Heart right ventricle (tissue), 16 donors: ENCODE measurements at regions not wholly inside any gene's neighbourhood (a gene's known extent, or its start where the extent isn't known, plus 50 kb on each side); places are given as distances from the start of the nearest gene placed in this dataset.

Experiments
- ATAC-seq, 8 donors: fragments of 200-7000 bp; cut with Tn5 transposase; one replicate each; pipeline ENCODE4 v1.9.1; 2020; ENCODE audit warnings: mild to moderate bottlenecking in 8 of 8, moderate library complexity in 8 of 8, moderate number of reproducible peaks in 1 of 8
- DNase-seq, 2 donors: peaks; one replicate each; pipeline ENCODE4 v3.0.0-alpha.2; 2020
- H3K27ac ChIP-seq, 10 donors: fragments of 200-600 bp; sonication (generic) in 2 of 10; one replicate each; pipeline versions ENCODE4 v1.5.0 to v1.8.0; 2020 to 2022; ENCODE audit warnings: mild to moderate bottlenecking in 3 of 10
- H3K27me3 ChIP-seq, 7 donors: fragments of 200-600 bp; one replicate each; pipeline ENCODE4 v1.8.0; 2021 to 2022; ENCODE audit warnings: mild to moderate bottlenecking in 2 of 7
- H3K36me3 ChIP-seq, 9 donors: fragments of 200-600 bp; sonication (generic) in 1 of 9; one replicate each; pipeline versions ENCODE4 v1.5.0 to v1.8.0; 2020 to 2022; ENCODE audit warnings: mild to moderate bottlenecking in 2 of 9
- H3K4me1 ChIP-seq, 9 donors: fragments of 200-600 bp; sonication (generic) in 1 of 9; one replicate each; pipeline versions ENCODE4 v1.5.0 to v1.8.0; 2020 to 2022; ENCODE audit warnings: mild to moderate bottlenecking in 4 of 9
- H3K4me3 ChIP-seq, 10 donors: fragments of 200-600 bp; sonication (generic) in 2 of 10; one replicate each; pipeline versions ENCODE4 v1.5.0 to v1.8.0; 2020 to 2022; ENCODE audit warnings: mild to moderate bottlenecking in 7 of 10, moderate library complexity in 2 of 10
- H3K9me3 ChIP-seq, 11 donors: fragments of 200-600 bp in 10 of 11; sonication (generic) in 2 of 11; one replicate each; pipeline versions ENCODE4 v1.5.0 to v1.8.0; 2013 to 2022; ENCODE audit warnings: mild to moderate bottlenecking in 2 of 11, control low read depth in 1 of 11, moderate library complexity in 1 of 11
- CTCF ChIP-seq, 9 donors: fragments of 200-600 bp; sonication (generic) in 2 of 9; IDR thresholded peaks; one replicate each; pipeline versions ENCODE4 v1.5.0 to v1.8.0; 2021 to 2022; ENCODE audit warnings: antibody characterized with exemption in 9 of 9, mild to moderate bottlenecking in 5 of 9, moderate library complexity in 1 of 9
- WGBS, 2 donors: extraction: QIAGEN DNeasy Blood & Tissue Kit; methylation state at CpG; one replicate each; pipeline ENCODE4 v1.1.7; 2013; ENCODE audit warnings: inconsistent platforms in 1 of 2; 5-methylcytosine and 5-hydroxymethylcytosine counted together
- intact Hi-C, 10 donors: fragments of 100-400 bp; cut with DNase I; formaldehyde crosslinking; loops; one replicate each; pipeline versions ENCODE4 v1.11.1 to v1.14.2; 2022
- donor health status: Arrhythmogenic right ventricular cardiomyopathy.
- donor health status: ischemic (EF 13 %, LVEDD 7.1; RV severe dilation, severe dysfunction).
- donor health status: healthy with polysubstance abuse.
- donor health status: DM: no; HTN: yes; CAD: no.
- donor health status: DM: no; HTN: no; CAD: no.
- donor health status: ischemic (EF 25% LVEDD 6.9; RV normal size, moderate dysfunction).
- donor health status: ischemic (EF 25% LVEDD 5.7; RV mildly dilated, moderate dysfunction).
- donor health status: healthy.
- donor health status: DM: yes; HTN: yes; CAD: no.
- donor health status: Ischemic cardiomyopathy.
- donor health status: ischemic (EF 35%, LVEDD 5.7; RV mildly dilated, moderate dysfunction).
- donor health status: nonischemic (EF 11% LVEDD 7.7; RV severe dilation, severe dysfunction).
- donor health status: DM: yes; HTN: yes; CAD: no.
- donor health status: PGD.
- donor health status: ischemic (EF 29% LVEDD 5.4; RV normal size, mild dysfunction).
- donor health status: nonischemic (EF 23%, LVEDD 6.1; RV moderate dilation, normal function).

GRCh38 chr5:167769846-167770413, 521.5 kb upstream of the WWC1 start:
- WGBS, 2 donors = 79 to 87% methylated on average over 2 of the region's 2 CpGs
- Histone ChIP-seq H3K4me1 (no peaks in the 10 kb centered on the region), H3K27me3 (peaks cover 0 to 10% (median 6%) of the 10 kb centered on the region in 7 donors), H3K36me3 (no peaks in the 10 kb centered on the region), H3K9me3 (no peaks in the 10 kb centered on the region), H3K27ac (no peak overlapping the region), H3K4me3 (no peak overlapping the region)
- DNase-seq (no peak), ATAC-seq (no peak)
- TF ChIP-seq CTCF (IDR thresholded peaks at IDR 0.05) = no peak
- intact Hi-C loops = no loop called here

GRCh38 chr5:167770461-167770860, 521.0 kb upstream of the WWC1 start:
- DNase-seq (no peak), ATAC-seq (no peak)
- Histone ChIP-seq H3K9me3 (no peaks in the 10 kb centered on the region), H3K27me3 (peaks cover 0 to 10% (median under 1%) of the 10 kb centered on the region in 7 donors), H3K36me3 (no peaks in the 10 kb centered on the region), H3K4me3 (no peak overlapping the region), H3K27ac (no peak overlapping the region), H3K4me1 (no peaks in the 10 kb centered on the region)
- WGBS, 2 donors = 82 to 85% methylated on average over 5 of the region's 5 CpGs
- TF ChIP-seq CTCF (IDR thresholded peaks at IDR 0.05) = no peak
- intact Hi-C loops = no loop called here

GRCh38 chr5:167771571-167771970, 519.9 kb upstream of the WWC1 start:
- TF ChIP-seq CTCF (IDR thresholded peaks at IDR 0.05) = no peak
- intact Hi-C loops = no loop called here
- Histone ChIP-seq H3K27me3 (peaks cover 0 to 10% (median 0%) of the 10 kb centered on the region in 7 donors), H3K4me1 (no peaks in the 10 kb centered on the region), H3K36me3 (no peaks in the 10 kb centered on the region), H3K9me3 (no peaks in the 10 kb centered on the region), H3K4me3 (no peak overlapping the region), H3K27ac (no peak overlapping the region)
- ATAC-seq (no peak), DNase-seq (no peak)
- 90 to 92% methylated on average over 6 of the region's 6 CpGs for WGBS, 2 donors

- intact Hi-C loops = no loop called here
- TF ChIP-seq CTCF (IDR thresholded peaks at IDR 0.05) = no peak
- no peak for DNase-seq
- no peak for ATAC-seq
- WGBS, 2 donors = 89 to 96% methylated on average over 5 of the region's 5 CpGs
- H3K36me3 ChIP-seq = no peaks in the 10 kb centered on the region
- peaks cover 0 to 6% (median 0%) of the 10 kb centered on the region in 9 donors for H3K4me1 ChIP-seq
- no peaks in the 10 kb centered on the region for H3K9me3 ChIP-seq
- no peaks in the 10 kb centered on the region for H3K27me3 ChIP-seq
- no peak overlapping the region for H3K4me3 ChIP-seq
- no peak overlapping the region for H3K27ac ChIP-seq
Observed at GRCh38 chr5:167773668-167774301, 517.7 kb upstream of the WWC1 start.
